ENCODE measurements at regions not wholly inside any gene's neighbourhood (a gene's known extent, or its start where the extent isn't known, plus 50 kb on each side); places are given as distances from the start of the nearest gene placed in this dataset.
"Not testable (repeated sequence)": the region's sequence is repeated elsewhere in the genome, so short reads cannot be mapped to it uniquely, and the experiment has no call there.

DNA sequence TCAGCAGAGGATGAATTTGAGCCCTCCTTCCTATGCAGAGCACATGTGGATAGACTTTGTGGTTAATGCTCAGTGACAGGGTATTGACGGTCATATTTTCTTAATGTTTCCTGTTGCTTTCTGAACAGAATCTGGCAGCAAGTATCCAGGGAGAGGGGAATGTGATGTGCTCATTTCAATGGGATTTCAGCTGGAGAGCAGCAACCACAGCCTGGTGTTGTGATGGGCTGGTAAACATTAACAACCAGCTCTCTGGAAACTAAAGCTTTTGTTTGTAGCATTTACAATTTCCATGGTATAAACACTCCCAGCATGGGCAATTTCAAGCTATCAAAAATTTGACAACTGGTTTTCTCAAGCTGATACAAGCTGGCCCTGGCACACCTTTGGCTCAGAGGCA lies 215.9 kb downstream of the SH2D4B start:
- DNase-seq = no peak

DNA sequence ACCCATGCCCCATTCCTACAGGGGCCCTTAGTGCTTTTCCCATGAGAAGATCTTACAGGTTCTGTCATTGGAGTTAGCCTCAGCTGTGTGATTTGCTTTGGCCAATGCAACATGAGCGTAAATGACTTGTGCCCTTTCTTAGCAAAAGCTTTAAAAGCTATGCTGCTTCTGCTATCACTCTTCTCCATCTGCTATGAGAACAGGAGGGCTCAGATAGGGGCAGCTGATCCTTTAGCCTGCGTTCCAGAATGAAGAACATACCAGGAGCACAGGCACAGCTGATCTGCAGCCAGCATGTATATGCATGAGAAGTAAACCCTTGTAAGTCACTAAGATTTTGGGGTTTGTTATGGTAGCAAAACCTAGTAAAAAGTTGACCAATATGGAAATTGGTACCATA lies 218.2 kb downstream of the SH2D4B start:
- DNase-seq = peak; percentile 43

DNA sequence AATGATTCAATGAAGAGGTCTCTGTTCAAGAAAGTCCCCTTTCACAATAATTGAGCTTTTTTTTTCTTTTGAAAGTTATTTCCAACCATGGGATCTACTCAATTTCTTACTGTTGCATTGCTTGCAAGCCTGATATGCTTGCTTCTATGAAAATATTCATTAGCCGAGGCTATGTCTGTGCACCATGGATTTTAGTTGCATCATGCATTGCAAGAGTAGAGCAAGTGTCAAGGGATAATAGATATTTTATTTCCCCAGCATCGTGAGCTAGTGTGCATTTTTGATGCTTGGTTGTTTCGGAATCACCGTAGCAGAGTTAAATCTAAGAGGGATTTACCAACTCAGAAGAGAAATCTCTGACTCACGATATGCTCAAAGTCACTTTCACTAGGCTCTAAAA lies 222.0 kb downstream of the SH2D4B start:
- no peak for DNase-seq

DNA sequence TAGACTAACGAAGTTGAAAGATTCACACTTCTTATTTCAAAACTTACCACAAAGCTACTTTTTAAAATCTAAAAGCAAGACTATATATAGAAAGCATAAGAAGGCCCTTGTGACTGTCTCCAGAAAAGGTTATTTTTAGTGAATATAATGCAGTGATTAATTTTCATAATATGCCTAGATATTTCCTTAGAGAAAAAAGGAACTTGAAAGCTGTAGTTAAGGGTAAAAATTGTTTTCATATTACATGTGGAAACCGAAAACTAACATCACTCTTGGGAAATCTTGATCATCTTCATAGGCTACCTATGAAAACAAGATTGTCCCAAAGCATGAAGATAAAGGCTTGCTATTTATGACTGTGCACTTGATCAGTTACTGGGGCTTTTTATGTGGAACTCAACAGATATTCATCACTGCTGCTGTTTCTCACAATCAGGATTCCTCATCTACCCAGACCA lies 223.2 kb downstream of the SH2D4B start:
- DNase-seq = no peak

DNA sequence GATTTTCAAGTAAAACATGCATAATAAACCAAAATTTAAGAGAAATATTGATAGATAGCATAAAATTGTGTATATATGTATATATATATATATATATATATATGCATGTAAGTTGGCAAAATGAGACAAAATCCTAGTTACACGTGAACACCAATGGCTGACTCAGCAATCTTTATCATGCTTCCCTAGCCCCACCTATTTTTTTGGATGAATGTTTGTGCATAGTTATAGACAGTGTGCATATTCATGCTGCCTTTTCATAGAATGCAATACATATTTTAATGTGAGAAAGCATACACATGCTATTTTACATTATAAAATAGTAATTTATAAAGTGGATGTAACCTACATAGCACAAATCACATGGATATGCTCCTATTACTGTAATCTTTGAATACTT lies 230.3 kb downstream of the SH2D4B start:
- DNase-seq = peak; percentile 91

DNA sequence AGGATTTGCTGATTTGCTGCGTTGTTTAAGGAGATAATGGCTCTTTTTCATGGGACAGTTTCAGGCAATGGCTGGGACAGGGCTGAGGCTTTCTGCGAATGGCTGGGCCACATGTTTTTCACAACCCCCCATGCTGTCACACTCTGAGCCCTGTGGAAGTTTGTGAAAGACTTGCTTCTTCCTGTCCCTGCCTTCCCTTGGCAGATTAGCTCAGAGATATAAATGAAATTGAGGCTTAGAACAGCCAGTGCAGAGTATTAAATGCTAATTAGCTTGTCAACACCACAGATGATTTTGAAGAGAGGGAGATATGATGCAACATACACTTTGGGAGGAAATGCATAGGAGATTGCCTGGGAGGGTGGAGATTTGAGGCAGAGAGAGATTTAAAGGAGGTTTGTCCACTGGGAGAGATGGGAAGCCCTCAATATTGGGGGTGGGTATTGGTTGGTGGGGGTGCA lies 232.0 kb downstream of the SH2D4B start:
- DNase-seq = peak; percentile 95

DNA sequence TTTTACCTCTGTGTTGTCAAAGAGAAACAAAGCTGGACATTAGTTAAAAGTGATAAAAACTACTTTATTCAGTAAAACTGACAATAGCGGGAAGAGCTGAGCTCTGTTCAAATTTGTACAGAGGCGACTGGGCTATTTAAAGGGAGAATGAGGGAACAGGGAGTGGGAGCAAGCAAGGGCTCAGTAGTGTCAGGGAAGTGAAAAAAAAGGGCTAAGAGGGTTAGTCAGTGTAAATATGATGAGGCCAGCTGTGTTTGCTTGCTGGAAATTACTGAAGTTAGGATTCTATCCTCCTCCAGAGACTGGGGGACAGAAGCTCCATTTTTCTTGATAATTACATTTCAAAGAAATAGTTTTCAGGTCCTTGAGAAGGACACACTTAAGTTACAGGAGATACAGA lies 232.5 kb downstream of the SH2D4B start:
- DNase-seq = peak; percentile 81

DNA sequence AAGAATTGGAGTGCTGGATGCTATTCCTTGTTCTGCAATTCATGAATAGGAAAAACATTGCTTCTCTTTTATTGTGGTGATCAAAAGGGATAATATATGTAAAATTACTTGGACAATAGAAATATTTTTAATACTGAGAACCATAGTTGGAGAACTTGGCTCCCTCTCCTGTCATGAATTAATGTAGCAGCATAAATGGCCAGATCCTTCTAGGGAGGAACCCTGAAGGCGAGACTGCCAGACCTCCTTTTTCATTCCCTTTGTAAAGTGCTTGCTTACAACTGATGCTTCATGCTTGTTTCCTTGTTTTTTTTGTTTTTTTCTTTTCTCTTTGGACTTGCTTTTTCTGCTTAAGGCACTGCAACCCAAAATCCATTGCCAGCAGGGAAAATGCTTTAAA lies 233.6 kb downstream of the SH2D4B start:
- peak; percentile 84 for DNase-seq

DNA sequence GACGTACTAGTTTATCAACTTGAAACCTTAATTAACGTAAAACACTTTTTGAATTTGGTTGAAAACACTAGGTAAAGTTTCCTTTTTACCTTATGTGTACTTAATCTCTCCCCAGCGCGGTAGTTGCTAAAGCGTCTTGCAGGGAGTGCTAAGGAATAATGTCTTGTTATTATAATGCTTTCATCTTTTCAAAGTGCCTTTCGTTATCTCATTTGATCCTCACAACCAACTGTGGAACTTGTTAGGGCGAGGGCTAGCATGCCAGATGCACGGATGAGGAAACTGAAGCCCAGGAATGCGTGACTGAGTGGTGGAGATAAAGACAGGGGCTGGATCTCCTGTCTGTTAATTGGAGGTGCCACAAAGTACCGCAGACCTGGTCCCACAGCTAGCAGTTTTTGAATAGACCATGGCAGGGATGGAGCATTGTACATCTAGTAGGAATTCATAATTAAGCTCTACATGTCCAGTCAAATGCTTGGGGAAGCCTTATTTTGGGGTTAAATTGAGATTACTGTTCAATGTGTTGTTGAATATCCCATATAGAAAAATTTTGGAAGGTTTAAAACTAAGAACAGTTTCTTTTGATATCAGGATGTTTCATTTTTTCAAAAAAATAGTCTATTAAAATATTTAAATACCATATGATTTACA lies 234.3 kb downstream of the SH2D4B start:
- peak; percentile 99 for DNase-seq

DNA sequence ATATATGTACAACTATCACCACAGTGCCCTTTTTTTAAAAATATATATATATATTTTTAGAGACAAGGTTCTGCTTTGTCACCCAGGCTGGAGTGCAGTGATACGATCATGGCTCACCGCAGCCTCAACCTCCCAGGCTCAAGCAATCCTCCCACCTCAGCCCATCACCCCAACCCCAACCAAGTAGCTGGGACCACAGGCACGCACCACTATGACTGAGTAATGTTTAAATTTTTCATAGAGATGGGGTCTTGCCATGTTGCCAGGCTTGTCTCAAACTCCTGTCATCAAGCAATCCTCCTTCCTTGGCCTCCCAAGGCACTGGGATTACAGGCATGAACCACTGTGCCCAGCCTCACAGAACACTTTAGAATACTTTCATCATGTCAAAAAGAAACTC lies 234.9 kb downstream of the SH2D4B start:
- peak; percentile 94 for DNase-seq

DNA sequence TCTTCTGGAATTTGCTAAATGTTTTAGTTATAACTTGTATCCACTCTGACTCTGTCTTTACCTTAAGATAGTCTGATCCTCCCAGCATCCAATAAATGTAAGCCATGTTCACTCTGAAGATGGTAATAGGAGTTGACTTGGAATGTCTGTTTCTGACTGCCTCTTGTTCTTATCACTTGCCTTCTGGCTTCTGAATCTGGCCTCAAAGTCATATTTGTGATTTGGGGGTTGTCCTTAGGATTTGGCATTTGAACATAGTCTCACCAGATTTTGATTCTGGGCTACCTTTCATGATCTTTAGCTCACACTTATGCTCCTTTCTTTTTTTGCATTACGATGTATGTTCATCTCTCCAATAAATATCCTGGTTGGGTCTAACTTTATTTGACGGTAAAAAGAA lies 247.0 kb downstream of the SH2D4B start:
- DNase-seq = no peak

DNA sequence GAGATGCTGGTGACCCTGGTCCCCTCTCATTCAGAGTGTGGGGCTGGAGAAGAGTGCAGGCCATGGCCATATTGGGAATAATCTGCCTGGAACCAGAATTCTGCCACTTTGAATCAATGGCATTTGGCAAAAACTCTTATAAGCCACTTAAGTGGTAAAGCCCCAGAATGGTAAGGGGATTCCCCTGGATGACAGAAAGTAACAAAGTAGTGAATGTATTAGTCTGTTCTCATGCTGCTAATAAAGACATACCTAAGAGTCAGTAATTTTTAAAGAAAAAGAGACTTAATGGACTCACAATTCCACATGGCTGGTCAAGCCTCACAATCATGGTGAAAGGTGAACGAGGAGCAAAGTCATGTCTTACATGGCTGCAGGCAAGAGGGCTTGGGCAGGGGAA lies 248.6 kb downstream of the SH2D4B start:
- DNase-seq = no peak

DNA sequence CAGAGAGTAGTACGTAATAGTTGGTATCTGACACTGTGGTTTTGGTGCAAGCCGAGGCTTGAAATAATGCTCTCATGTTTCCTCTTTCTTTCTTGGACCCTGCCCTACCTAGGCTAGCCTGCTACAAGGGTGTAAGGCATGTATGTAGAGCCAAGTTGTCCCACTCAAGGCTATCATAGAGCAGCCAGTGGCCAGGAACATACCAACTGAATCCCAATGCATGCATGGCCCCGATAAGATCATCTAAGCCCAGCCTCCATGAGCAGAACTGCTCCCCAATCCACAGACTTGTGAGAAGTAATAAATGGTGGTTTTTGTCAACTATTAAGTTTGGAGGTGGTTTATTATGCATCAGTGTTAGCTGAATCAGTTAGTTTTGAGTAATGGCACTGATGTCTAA lies 250.2 kb downstream of the SH2D4B start:
- DNase-seq = peak; percentile 86

DNA sequence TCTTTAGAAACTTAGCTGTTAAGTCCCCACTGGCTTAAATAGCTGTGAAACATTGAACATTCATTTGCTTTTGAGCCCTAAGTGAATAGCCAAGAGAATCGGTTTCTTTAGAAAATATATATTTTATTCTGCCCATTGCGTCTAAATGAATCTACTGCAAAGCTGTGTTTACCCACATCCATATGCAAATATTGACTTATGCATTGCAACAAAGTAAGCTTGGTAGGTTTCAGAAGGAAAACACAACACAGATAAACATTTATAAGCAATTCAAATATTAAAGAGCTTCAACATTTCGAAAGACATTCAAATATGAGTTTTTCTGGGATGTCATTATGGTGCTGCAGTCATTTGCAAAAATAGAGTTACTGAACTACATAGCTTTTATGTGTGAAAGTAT lies 257.3 kb downstream of the SH2D4B start:
- DNase-seq = no peak

DNA sequence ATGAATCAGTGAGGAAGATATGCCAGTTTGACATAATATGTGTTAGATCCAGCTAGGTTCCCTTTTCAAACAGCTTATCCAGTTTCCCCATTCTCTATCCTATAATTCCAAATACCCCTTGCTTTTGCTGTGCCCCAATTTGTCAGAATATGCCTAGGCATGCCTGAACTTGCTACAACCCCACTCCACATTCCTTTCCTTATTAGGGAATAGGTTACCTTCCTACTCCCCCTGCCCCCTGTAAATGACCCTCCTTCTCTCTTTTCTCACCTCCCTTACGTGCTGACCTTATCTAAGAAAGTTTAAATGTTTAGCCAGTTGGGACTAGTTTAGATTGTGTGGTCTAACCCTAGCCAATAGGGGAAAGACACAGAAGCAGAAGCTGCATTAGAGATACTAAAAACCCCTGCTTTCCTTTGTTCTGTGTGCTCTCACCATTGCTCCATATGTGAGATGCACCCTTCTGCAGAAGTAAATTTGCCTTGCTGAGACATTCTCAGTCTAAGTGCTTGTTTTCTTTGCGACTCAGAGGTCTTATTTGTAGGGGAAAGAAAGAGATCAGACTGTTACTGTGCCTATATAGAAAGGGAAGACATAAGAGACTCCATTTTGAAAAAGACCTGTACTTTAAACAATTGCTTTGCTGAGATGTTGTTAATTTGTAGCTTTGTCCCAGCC lies 267.8 kb downstream of the SH2D4B start:
- peak; percentile 25 for DNase-seq

DNA sequence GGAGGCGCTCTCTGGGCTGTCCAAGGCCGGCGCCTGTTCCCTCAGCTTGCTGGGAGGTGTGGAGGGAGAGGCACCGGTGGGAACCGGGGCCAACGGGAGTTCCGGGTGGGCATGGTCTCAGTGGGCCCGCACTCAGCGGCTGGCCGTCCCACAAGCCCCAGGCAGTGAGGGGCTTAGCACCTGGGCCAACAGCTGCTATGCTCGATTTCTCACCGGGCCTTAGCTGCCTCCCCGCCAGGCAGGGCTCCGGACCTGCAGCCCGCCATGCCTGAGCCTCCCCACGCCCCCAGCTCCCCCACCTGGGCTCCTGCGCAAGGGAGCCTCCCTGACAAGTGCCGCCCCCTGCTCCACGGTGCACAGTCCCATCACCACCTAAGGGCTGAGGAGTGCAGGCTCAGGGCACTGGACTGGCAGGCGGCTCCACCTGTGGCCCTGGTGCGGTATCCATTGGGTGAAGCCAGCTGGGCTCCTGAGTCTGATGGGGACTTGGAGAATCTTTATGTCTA lies 276.5 kb downstream of the SH2D4B start:
- no peak for DNase-seq

DNA sequence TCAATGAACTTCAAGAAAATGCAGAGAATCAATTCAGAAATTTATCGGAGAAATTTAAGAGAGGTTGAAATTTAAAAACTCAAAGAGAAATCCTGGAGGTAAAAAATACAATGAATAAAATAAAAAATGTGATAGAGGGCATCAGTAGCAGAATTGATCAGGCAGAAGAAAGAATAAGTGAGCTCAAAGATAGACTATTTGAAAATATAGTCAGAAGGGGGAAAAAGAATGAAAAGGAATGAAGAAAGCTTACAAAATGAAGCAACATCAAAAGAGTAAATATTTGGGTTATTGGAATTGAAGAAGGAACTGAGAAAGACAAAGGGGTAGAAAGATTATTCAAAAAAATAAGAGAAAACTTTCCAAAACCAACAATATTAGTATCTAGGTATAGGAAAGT lies 291.4 kb downstream of the SH2D4B start:
- DNase-seq = peak; percentile 16

DNA sequence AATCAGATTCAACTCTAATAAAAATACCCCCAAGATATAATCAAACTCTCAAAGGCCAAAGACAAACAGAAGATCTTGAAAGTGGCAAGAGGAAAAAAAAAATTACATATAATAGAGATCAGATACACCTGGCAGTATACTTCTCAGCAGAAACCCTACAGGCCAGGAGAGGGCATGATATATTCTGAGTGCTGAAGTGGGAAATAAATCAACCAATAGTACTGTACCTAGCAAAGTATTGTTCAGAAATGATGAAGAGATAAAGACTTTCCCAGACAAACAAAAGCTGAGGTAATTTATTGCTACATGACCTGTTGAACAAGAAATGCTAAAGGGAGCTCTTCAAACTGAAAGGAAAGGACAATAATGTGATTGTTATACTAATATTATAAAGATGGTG lies 291.9 kb downstream of the SH2D4B start:
- DNase-seq = no peak

DNA sequence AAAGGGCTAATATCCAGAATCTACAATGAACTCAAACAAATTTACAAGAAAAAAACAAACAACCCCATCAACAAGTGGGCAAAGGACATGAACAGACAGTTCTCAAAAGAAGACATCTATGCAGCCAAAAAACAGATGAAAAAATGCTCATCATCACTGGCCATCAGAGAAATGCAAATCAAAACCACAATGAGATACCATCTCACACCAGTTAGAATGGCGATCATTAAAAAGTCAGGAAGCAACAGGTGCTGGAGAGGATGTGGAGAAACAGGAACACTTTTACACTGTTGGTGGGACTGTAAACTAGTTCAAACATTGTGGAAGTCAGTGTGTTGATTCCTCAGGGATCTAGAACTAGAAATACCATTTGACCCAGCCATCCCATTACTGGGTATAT lies 295.0 kb downstream of the SH2D4B start:
- not testable (repeated sequence) for DNase-seq

DNA sequence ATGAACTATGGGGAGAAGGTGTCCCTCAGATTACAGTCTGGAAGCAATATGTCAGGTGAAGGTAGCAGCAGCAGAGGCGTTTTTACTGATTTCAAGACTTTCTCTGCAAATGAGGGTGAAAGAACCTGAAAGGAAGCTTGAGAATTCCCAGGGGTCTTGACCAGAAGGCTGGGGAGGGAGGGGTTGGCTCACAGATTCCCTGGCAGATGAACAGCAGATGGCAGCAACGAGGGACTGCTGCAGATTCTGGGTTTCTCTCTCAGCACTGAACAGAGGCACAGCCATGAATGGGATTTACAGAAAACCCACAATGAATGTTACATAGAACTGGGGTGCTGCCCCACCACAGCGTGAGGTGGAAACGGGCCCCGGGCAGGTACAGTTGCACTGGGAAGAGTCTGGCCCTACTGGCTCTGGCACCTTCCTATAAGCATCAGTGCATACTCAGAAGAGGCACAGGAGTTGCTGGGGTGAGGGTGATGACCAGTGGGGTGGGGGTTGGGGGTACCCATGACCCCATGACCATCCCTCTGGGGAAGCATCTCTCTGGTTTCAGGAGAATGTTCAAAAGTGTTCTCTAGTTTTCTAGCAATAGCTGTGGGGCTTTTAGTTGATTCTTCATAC lies 317.8 kb downstream of the SH2D4B start:
- DNase-seq = peak; percentile 66

DNA sequence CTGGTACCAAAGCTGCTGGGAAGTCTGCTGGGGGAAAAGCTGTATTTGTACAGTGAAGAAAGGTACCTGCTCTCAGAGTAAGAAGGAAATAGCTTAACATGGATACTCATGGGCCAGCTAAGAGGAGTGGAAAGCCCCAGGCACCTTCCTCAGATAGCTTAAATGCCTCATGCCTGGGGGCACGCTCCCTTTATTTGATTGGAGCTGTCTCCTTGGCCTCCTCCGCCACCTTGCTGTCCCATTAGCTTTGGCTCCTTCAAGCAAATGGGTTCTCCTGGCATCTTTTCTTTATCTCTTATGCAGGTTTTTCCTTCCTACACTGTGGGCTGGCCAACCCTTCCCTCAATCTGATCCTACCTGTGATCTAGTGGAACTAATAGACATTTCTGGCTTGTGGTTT lies 318.5 kb downstream of the SH2D4B start:
- no peak for DNase-seq

DNA sequence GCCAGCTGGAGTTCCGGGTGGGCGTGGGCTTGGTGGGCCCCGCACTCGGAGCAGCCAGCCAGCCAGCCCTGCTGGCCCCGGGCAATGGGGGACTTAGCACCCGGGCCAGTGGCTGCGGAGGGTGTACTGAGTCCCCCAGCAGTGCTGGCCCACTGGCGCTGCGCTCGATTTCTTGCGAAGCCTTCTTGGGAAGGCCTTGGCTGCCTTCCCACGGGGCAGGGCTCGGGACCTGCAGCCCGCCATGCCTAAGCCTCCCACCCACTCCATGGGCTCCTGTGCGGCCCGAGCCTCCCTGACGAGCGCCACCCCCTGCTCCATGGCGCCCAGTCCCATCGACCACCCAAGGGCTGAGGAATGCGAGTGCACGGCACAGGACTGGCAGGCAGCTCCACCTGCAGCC lies 321.6 kb downstream of the SH2D4B start:
- not testable (repeated sequence) for DNase-seq

DNA sequence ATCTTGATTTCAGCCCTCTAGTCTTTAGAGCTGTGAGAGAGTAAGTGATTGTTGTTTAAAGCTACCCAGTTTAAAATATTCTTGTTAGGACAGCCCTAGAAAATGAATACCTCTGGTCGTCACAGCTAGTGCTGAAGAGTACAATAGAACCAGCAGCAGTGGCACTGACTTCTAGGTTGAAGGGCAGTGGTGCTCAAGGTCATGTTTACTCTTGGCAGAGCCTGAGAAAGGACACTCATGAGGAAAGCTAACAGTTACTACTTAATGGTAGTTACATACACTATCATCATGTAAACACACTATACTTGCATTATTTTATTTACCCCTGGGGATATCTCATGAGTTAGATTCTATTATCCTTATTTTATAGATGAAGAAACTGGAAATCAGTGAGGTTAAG lies 323.0 kb downstream of the SH2D4B start:
- peak; percentile 38 for DNase-seq

DNA sequence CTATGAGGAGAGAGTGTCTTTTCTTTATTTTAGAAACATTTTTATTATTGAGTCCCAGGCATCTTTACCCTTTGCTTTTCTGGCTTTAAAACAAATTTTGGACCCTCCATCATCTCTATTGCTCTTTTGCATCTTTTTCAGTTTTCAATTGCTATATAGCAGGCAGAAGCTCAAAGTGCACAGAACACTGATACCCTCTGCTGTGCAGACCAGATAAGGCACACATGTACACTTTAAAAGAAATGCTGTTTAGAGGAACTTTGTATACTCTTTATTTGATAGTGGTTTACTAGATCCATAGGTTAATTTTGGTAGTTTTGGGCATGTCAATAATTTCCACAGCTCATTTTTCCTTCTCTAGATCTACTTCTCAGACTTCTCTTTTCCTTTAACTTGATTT lies 324.2 kb downstream of the SH2D4B start:
- peak; percentile 89 for DNase-seq
